KMS-11 (cell line): ENCODE measurements at regions not wholly inside any gene's neighbourhood (a gene's known extent, or its start where the extent isn't known, plus 50 kb on each side); places are given as distances from the start of the nearest gene placed in this dataset.

Source experiments
- H2AFZ ChIP-seq: fragments of 200-600 bp; sonication (generic); 2 replicates; pipeline ENCODE4 v1.6.1; 2016; ENCODE audit warnings: antibody characterized with exemption, mixed run types, low read depth
- H3K27ac ChIP-seq: fragments of 200-600 bp; sonication (generic); 2 replicates; pipeline ENCODE4 v1.6.1; 2016; ENCODE audit warnings: mild to moderate bottlenecking, mixed run types
- H3K27me3 ChIP-seq: fragments of 200-600 bp; sonication (generic); 2 replicates; pipeline ENCODE4 v1.6.1; 2017; ENCODE audit warnings: mild to moderate bottlenecking, low read depth, mixed run types, moderate library complexity; ENCODE audit not compliant: insufficient read depth
- H3K36me3 ChIP-seq: fragments of 200-600 bp; sonication (generic); 2 replicates; pipeline ENCODE4 v1.6.1; 2017; ENCODE audit warnings: mild to moderate bottlenecking, mixed run types; ENCODE audit not compliant: insufficient read depth
- H3K4me1 ChIP-seq: fragments of 200-600 bp; sonication (generic); 2 replicates; pipeline ENCODE4 v1.6.1; 2016; ENCODE audit warnings: mild to moderate bottlenecking, low read depth, mixed run types; ENCODE audit not compliant: poor library complexity, severe bottlenecking
- H3K4me2 ChIP-seq: fragments of 200-600 bp; sonication (generic); 2 replicates; pipeline ENCODE4 v1.7.0; 2016; ENCODE audit warnings: mild to moderate bottlenecking, mixed run types
- H3K4me3 ChIP-seq: fragments of 200-600 bp; sonication (generic); IDR thresholded peaks from 2 replicates; pipeline ENCODE4 v1.6.1; 2017; ENCODE audit warnings: low read depth, low read length, mixed read lengths; ENCODE audit not compliant: insufficient read depth
- H3K79me2 ChIP-seq: fragments of 200-600 bp; sonication (generic); 2 replicates; pipeline ENCODE4 v1.6.1; 2016; ENCODE audit warnings: low read depth, mixed run types; ENCODE audit not compliant: insufficient read depth
- H3K9ac ChIP-seq: fragments of 200-600 bp; sonication (generic); 2 replicates; pipeline ENCODE4 v1.6.1; 2016; ENCODE audit warnings: mild to moderate bottlenecking, mixed run types
- H4K20me1 ChIP-seq: fragments of 200-600 bp; sonication (generic); 2 replicates; pipeline ENCODE4 v1.6.1; 2016; ENCODE audit warnings: mild to moderate bottlenecking, mixed run types; ENCODE audit not compliant: insufficient read depth
- TF ChIP-seq, protein P1 (sequence below): fragments of 200-600 bp; sonication (generic); conservative IDR thresholded peaks from 2 replicates; pipeline ENCODE4 v1.6.1; 2017; ENCODE audit warnings: low read depth, mild to moderate bottlenecking, antibody characterized with exemption, low read length, moderate library complexity, mixed read lengths

DNA sequence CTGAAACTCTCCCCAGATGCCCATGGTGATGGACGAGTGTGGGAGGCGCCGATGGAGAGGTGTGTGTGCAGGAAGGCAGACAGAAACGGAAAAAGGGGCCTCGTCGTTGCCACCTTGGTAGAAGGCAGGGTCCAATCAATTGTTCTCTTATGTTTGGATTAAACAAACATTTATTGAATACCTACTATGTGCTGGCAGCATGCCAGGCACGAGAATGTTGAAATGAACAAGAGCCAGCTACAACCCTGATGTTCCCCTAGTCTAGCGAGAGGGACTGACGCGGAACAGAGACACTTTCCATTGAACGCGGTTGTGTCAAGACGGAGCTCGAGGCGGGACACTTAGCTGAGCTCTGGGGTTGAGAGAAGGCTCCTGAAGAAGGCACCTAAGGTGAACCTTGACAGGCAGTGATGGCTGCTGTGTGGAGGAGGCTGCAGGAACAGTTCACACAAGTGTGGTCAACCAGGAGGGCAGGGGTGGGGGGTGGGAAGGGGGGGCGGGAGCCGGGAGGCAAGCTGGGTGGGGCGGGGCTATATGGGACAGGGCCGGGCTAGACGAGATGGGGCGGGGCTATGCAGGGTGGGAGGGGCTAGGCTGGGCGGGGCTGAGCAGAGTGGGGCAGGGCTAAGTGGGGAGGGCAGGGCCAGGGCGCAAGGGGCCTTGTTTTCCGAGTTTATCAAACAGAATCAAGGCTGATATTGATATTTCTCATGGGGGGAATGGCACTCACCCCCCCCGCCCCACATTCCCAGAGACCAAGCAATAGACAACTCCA is 181.0 kb downstream of the GATA3 start:
- TF ChIP-seq, protein P1, sequence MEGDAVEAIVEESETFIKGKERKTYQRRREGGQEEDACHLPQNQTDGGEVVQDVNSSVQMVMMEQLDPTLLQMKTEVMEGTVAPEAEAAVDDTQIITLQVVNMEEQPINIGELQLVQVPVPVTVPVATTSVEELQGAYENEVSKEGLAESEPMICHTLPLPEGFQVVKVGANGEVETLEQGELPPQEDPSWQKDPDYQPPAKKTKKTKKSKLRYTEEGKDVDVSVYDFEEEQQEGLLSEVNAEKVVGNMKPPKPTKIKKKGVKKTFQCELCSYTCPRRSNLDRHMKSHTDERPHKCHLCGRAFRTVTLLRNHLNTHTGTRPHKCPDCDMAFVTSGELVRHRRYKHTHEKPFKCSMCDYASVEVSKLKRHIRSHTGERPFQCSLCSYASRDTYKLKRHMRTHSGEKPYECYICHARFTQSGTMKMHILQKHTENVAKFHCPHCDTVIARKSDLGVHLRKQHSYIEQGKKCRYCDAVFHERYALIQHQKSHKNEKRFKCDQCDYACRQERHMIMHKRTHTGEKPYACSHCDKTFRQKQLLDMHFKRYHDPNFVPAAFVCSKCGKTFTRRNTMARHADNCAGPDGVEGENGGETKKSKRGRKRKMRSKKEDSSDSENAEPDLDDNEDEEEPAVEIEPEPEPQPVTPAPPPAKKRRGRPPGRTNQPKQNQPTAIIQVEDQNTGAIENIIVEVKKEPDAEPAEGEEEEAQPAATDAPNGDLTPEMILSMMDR, result no peak
- H2AFZ ChIP-seq, result no peak overlapping the region
- no peaks in the 10 kb centered on the region for H3K27me3 ChIP-seq
- H4K20me1 ChIP-seq, result no peaks in the 10 kb centered on the region
- H3K4me3 ChIP-seq, result no peak overlapping the region
- no peak overlapping the region for H3K27ac ChIP-seq
- H3K4me1 ChIP-seq, result no peaks in the 10 kb centered on the region
- no peaks in the 10 kb centered on the region for H3K79me2 ChIP-seq
- no peak overlapping the region for H3K9ac ChIP-seq
- no peak overlapping the region for H3K4me2 ChIP-seq
- no peaks in the 10 kb centered on the region for H3K36me3 ChIP-seq

DNA sequence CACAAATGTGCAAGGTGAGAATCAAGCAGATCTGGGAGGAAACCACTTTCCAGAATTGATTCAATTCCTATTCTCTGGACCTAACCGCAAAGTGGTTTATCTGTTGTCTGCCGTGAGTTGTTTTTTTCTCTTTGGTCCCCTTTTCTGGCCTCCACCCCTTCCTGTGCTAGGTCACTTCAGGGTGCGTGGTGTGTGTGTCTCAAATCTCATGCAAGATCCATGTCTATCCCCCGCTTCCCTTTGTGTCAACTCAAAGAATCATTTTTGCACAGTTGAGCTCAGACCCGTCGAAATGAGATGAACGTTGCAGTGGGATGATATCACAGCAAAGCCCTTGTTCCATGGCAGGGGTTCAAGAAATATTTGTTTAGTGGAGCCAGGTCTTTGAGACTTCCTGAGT is 184.5 kb downstream of the GATA3 start:
- Histone ChIP-seq H3K9ac (no peak overlapping the region), H3K27me3 (no peaks in the 10 kb centered on the region), H4K20me1 (no peaks in the 10 kb centered on the region), H3K4me3 (no peak overlapping the region), H3K79me2 (no peaks in the 10 kb centered on the region), H3K36me3 (no peaks in the 10 kb centered on the region), H2AFZ (no peak overlapping the region), H3K27ac (no peak overlapping the region), H3K4me1 (no peaks in the 10 kb centered on the region), H3K4me2 (no peak overlapping the region)
- TF ChIP-seq, protein P1, result no peak

DNA sequence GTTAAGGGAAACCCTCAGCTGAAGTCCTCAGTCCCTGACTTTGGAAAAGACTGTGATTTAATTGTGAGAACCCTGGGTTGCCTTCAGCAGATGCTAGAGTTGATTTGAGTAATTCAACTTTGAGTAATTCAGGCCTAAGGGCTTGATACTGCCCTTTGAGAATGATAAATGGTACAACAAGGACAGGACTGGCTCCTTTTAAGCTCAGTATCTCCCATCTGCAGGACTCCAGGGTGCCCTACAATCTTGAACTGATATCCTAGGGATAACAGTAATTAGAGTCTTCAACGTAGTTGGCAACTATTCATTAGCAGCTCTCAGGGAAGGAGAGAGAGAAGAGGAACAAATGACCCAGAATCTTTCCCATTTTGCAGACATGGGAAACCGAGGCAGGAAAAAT is 186.4 kb downstream of the GATA3 start:
- H4K20me1 ChIP-seq, result no peaks in the 10 kb centered on the region
- H2AFZ ChIP-seq, result no peak overlapping the region
- H3K4me2 ChIP-seq, result no peak overlapping the region
- no peaks in the 10 kb centered on the region for H3K27me3 ChIP-seq
- no peaks in the 10 kb centered on the region for H3K36me3 ChIP-seq
- no peaks in the 10 kb centered on the region for H3K4me1 ChIP-seq
- no peak overlapping the region for H3K4me3 ChIP-seq
- H3K9ac ChIP-seq, result no peak overlapping the region
- no peak overlapping the region for H3K27ac ChIP-seq
- TF ChIP-seq, protein P1, result no peak
- H3K79me2 ChIP-seq, result no peaks in the 10 kb centered on the region

DNA sequence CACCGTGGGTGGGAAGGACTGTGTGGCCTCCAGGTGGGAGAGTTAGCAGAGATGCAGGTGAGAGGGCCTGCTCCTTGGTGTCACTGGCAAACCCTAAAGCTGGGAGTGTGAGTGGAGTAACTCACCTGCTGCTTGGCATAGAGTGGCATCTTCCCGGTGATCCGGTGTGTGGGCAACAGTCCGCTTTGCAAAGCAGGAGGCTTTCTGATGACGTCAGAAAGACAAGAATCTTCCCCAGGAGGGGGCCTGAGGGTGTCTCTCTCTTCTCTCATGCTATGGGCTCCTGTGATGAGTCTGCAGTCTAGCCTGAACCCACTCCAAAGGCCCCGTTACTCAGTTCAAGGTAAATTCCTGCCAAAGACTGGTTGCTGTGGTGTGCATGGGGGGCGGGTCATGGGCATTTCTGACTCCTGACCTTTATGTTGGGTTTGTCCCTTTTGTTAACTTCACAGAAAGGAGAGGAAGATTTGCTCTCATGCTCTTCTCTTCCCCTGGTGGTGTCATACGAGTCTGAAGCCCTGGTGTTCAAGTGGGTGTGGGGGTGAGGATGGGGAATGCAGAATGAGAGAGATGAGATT is 187.9 kb downstream of the GATA3 start:
- Histone ChIP-seq H4K20me1 (no peaks in the 10 kb centered on the region), H3K36me3 (no peaks in the 10 kb centered on the region), H3K9ac (no peak overlapping the region), H3K79me2 (no peaks in the 10 kb centered on the region), H3K4me1 (no peaks in the 10 kb centered on the region), H3K4me3 (no peak overlapping the region), H3K4me2 (no peak overlapping the region), H3K27ac (no peak overlapping the region), H3K27me3 (no peaks in the 10 kb centered on the region), H2AFZ (no peak overlapping the region)
- TF ChIP-seq, protein P1, result no peak
